Vagina (tissue), 2 donors: ENCODE measurements at regions not wholly inside any gene's neighbourhood (a gene's known extent, or its start where the extent isn't known, plus 50 kb on each side); places are given as distances from the start of the nearest gene placed in this dataset.

Experiments used
- POLR2A ChIP-seq, 2 donors: fragments of 450-650 bp; IDR thresholded peaks; one replicate each; pipeline ENCODE4 v1.6.1; 2017; ENCODE audit warnings: antibody characterized with exemption in 2 of 2, mild to moderate bottlenecking in 2 of 2, moderate library complexity in 2 of 2
- TF ChIP-seq, protein P1 (sequence below), 3 experiments: fragments of 450-650 bp in 2 of 3; fragments of 200-600 bp in 1 of 3; sonication (generic) in 1 of 3; IDR thresholded peaks; one replicate each; pipeline ENCODE4 v1.5.1; 2017 to 2019; ENCODE audit warnings: antibody characterized with exemption in 3 of 3, mild to moderate bottlenecking in 2 of 3, moderate library complexity in 2 of 3

DNA sequence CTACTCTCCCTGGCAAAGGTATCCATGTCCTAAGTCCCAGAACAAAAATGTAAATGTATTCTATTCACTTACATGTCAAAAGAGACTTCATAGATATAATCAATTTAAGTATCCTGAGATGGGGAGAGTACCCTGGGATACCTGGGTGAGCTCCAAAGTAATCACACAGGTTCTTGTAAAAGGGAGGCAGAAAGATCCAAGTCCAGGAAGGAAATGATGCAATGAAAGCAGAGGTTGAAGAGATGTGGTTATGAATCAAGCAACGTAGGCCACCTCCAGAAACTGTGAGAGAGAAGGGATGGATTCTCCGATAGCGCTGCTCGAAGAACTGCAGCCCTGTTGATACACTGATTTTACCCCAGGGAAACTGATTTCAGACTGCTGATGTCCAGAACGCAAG lies 93.9 kb upstream of the VGLL3 start:
- no peak for TF ChIP-seq POLR2A (IDR thresholded peaks at IDR 0.05)
- TF ChIP-seq, protein P1, sequence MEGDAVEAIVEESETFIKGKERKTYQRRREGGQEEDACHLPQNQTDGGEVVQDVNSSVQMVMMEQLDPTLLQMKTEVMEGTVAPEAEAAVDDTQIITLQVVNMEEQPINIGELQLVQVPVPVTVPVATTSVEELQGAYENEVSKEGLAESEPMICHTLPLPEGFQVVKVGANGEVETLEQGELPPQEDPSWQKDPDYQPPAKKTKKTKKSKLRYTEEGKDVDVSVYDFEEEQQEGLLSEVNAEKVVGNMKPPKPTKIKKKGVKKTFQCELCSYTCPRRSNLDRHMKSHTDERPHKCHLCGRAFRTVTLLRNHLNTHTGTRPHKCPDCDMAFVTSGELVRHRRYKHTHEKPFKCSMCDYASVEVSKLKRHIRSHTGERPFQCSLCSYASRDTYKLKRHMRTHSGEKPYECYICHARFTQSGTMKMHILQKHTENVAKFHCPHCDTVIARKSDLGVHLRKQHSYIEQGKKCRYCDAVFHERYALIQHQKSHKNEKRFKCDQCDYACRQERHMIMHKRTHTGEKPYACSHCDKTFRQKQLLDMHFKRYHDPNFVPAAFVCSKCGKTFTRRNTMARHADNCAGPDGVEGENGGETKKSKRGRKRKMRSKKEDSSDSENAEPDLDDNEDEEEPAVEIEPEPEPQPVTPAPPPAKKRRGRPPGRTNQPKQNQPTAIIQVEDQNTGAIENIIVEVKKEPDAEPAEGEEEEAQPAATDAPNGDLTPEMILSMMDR (IDR thresholded peaks at IDR 0.05), result no peak
